IPS-18a (cell line): ENCODE measurements at regions not wholly inside any gene's neighbourhood (a gene's known extent, or its start where the extent isn't known, plus 50 kb on each side); places are given as distances from the start of the nearest gene placed in this dataset.
"Not testable (repeated sequence)": the region's sequence is repeated elsewhere in the genome, so short reads cannot be mapped to it uniquely, and the experiment has no call there.

Experiments
- H3K27ac ChIP-seq: one replicate; pipeline ENCODE4 v1.5.1; 2013; ENCODE audit warnings: low read length
- H3K27me3 ChIP-seq: one replicate; pipeline ENCODE4 v1.6.1; 2013; ENCODE audit warnings: mild to moderate bottlenecking, low read length; ENCODE audit not compliant: control insufficient read depth, insufficient read depth
- H3K36me3 ChIP-seq: one replicate; pipeline ENCODE4 v1.6.1; 2013; ENCODE audit warnings: low read depth, low read length; ENCODE audit not compliant: control insufficient read depth
- H3K4me1 ChIP-seq: one replicate; pipeline ENCODE4 v1.6.1; 2013; ENCODE audit warnings: low read depth, low read length; ENCODE audit not compliant: control insufficient read depth
- H3K4me3 ChIP-seq: one replicate; pipeline ENCODE4 v1.5.1; 2013; ENCODE audit warnings: low read length
- H3K9ac ChIP-seq: one replicate; pipeline ENCODE4 v1.6.1; 2013; ENCODE audit warnings: mild to moderate bottlenecking, low read length, moderate library complexity
- H3K9me3 ChIP-seq: one replicate; pipeline ENCODE4 v1.6.1; 2013; ENCODE audit warnings: low read depth, low read length; ENCODE audit not compliant: control insufficient read depth

DNA sequence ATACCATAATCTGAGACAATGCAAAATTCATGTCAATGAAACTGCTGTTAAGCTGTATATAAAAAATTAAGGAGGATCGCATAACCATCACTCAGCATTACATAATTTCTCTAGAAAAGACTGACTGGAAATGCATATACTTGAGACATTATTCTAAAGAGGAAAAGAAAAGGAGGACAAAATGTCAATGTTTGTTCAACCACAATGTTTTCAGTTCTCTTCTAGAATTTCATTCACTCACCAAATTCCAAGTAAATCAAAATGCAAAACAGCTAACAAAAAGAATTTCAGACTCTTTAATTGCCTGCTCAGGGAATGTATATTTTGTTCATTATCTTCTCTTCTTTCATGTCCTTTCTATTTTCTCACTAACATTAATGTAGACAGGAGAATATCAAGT is 106.2 kb upstream of the CCDC28A start:
- Histone ChIP-seq H3K27me3 (no peaks in the 10 kb centered on the region), H3K36me3 (no peaks in the 10 kb centered on the region), H3K4me3 (no peak overlapping the region), H3K4me1 (peaks cover 4% of the 10 kb centered on the region), H3K27ac (no peak overlapping the region), H3K9ac (no peak overlapping the region), H3K9me3 (no peaks in the 10 kb centered on the region)

DNA sequence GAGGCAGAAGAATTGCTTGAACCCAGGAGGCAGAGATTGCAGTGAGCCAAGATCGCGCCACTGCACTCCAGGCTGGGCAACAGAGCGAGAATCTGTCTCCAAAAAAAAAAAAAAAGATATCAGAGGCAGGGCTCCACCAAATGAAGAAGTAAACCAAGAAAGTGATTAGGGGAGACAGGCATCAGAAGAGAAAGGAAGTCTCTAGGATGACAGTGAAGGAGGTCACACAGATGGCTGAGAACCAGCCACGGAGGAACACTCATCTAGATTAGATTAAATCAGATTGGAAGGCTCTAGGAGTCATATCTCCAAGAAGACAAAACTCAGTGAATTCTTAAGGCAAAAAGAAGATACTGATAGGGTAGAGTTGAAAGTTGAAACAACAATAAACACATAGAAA is 102.2 kb upstream of the CCDC28A start:
- H3K9ac ChIP-seq, result no peak overlapping the region
- no peaks in the 10 kb centered on the region for H3K9me3 ChIP-seq
- no peak overlapping the region for H3K4me3 ChIP-seq
- H3K4me1 ChIP-seq, result peaks cover 4% of the 10 kb centered on the region
- no peak overlapping the region for H3K27ac ChIP-seq
- H3K27me3 ChIP-seq, result no peaks in the 10 kb centered on the region
- H3K36me3 ChIP-seq, result no peaks in the 10 kb centered on the region

DNA sequence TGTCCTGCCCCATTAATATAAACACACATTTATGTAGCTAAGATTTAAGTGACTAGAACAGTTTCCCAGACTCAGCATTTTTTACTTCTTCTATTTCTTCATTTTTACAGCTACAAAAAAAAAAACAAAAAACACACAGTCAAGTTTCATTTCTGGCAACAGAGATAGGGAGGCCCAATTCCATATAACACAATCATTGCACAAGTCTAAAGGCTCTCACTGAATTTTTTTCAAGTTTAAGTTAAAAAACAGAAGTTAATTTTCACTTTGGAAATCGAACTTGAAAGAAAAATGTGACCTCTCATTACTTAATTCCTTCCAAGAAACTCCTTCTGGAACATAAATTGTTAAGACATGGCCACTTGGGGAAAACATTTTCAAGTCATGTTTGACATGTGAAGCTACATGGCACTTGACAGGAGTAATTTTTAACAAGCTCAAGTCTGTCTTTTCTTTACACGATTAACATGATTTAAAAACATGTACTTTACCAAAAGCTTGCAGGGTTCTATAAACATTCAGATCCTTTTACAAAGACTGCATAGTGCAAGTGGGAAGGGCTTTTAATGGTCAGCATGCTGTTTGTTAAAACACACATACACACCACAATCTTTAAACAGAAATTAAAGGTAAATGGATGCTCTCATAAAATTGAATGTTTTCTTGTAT is 100.1 kb upstream of the CCDC28A start:
- Histone ChIP-seq H3K27ac (no peak overlapping the region), H3K9me3 (no peaks in the 10 kb centered on the region), H3K4me1 (peaks cover 4% of the 10 kb centered on the region), H3K36me3 (no peaks in the 10 kb centered on the region), H3K9ac (no peak overlapping the region), H3K27me3 (no peaks in the 10 kb centered on the region), H3K4me3 (no peak overlapping the region)

GRCh38 chr6:138674444-138674843 is 99.1 kb upstream of the CCDC28A start:
- not testable (repeated sequence) for H3K9me3 ChIP-seq, H3K4me3 ChIP-seq, H3K36me3 ChIP-seq, H3K27ac ChIP-seq, H3K9ac ChIP-seq, H3K27me3 ChIP-seq, H3K4me1 ChIP-seq

DNA sequence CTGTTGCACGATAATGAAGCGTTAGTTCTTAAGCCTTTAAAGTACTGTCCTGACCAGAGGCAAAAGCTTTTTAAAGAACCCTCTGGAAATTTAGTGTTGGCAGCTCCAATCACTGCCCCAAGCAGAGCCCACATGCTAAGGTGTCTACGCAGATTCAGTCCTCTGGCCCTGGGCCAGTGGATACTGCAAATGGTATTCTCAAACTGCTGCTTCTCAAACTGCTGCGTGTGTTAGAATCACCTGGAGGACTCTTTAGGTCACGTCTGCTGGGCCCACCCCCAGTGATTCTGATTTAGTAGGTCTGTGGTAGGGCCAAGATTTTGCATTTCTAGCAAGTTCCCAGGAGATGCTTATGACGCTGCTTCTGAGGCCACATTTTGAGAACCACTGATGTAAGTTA is 96.0 kb upstream of the CCDC28A start:
- H3K9ac ChIP-seq, result no peak overlapping the region
- H3K9me3 ChIP-seq, result no peaks in the 10 kb centered on the region
- no peaks in the 10 kb centered on the region for H3K27me3 ChIP-seq
- no peaks in the 10 kb centered on the region for H3K4me1 ChIP-seq
- no peak overlapping the region for H3K27ac ChIP-seq
- H3K4me3 ChIP-seq, result no peak overlapping the region
- no peaks in the 10 kb centered on the region for H3K36me3 ChIP-seq

- no peaks in the 10 kb centered on the region for H3K27me3 ChIP-seq
- no peak overlapping the region for H3K27ac ChIP-seq
- H3K4me1 ChIP-seq, result no peaks in the 10 kb centered on the region
- no peaks in the 10 kb centered on the region for H3K9me3 ChIP-seq
- no peak overlapping the region for H3K4me3 ChIP-seq
- no peak overlapping the region for H3K9ac ChIP-seq
- no peaks in the 10 kb centered on the region for H3K36me3 ChIP-seq
These were observed 95.4 kb upstream of the CCDC28A start for GRCh38 chr6:138678168-138678567.

DNA sequence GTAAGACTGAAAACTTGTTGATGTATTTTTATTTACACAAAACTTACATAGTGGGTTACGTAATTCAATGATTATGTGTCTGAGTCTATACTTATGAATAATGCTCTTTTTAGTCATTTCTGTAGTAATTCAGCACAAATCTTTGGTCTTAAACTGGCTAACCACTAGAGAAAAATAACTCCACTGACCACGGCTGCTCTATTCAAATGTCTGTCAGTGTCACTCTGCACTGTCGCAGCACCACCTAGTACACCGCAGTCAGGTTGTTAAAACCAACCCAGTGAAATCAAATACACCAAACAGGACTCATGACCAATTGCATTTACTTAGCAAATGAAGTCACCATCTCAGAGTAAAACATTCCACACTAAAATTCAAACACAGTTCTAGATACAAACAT is 93.5 kb upstream of the CCDC28A start:
- no peaks in the 10 kb centered on the region for H3K36me3 ChIP-seq
- H3K4me3 ChIP-seq, result no peak overlapping the region
- H3K27ac ChIP-seq, result no peak overlapping the region
- H3K4me1 ChIP-seq, result no peaks in the 10 kb centered on the region
- no peaks in the 10 kb centered on the region for H3K27me3 ChIP-seq
- H3K9ac ChIP-seq, result no peak overlapping the region
- no peaks in the 10 kb centered on the region for H3K9me3 ChIP-seq

GRCh38 chr6:138681627-138682026 is 91.9 kb upstream of the CCDC28A start:
- Histone ChIP-seq H3K9me3 (no peaks in the 10 kb centered on the region), H3K27me3 (no peaks in the 10 kb centered on the region), H3K4me3 (no peak overlapping the region), H3K27ac (no peak overlapping the region), H3K4me1 (no peaks in the 10 kb centered on the region), H3K9ac (no peak overlapping the region), H3K36me3 (no peaks in the 10 kb centered on the region)

- H3K9me3 ChIP-seq, result no peaks in the 10 kb centered on the region
- H3K9ac ChIP-seq, result no peak overlapping the region
- no peaks in the 10 kb centered on the region for H3K27me3 ChIP-seq
- H3K4me1 ChIP-seq, result no peaks in the 10 kb centered on the region
- H3K4me3 ChIP-seq, result no peak overlapping the region
- no peak overlapping the region for H3K27ac ChIP-seq
- H3K36me3 ChIP-seq, result no peaks in the 10 kb centered on the region
These were observed 90.7 kb upstream of the CCDC28A start for GRCh38 chr6:138682704-138683527.

- H3K4me3 ChIP-seq, result no peak overlapping the region
- H3K36me3 ChIP-seq, result no peaks in the 10 kb centered on the region
- H3K27me3 ChIP-seq, result no peaks in the 10 kb centered on the region
- no peak overlapping the region for H3K27ac ChIP-seq
- H3K4me1 ChIP-seq, result no peaks in the 10 kb centered on the region
- H3K9me3 ChIP-seq, result no peaks in the 10 kb centered on the region
- no peak overlapping the region for H3K9ac ChIP-seq
These were observed 88.3 kb upstream of the CCDC28A start for GRCh38 chr6:138685257-138685656.

DNA sequence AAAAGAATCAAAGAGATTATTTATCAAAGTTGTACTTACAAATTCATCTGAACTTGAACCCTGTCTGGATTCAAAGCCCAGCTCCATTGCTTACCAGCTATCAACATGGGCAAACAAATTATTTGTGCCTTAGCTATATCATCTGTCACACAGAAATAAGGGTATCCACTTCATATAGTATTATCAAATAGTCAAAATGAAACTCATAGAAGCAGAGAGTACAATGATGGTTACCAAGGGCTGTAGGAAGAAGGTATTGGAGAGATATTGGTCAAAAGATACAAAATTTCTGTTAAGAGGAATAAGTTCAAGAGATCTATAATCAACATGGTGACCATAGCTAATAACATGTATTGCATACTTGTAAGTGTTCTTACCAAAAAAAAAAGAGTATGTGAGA is 87.8 kb upstream of the CCDC28A start:
- no peaks in the 10 kb centered on the region for H3K4me1 ChIP-seq
- H3K9ac ChIP-seq, result no peak overlapping the region
- H3K4me3 ChIP-seq, result no peak overlapping the region
- H3K36me3 ChIP-seq, result no peaks in the 10 kb centered on the region
- H3K9me3 ChIP-seq, result no peaks in the 10 kb centered on the region
- no peaks in the 10 kb centered on the region for H3K27me3 ChIP-seq
- no peak overlapping the region for H3K27ac ChIP-seq

DNA sequence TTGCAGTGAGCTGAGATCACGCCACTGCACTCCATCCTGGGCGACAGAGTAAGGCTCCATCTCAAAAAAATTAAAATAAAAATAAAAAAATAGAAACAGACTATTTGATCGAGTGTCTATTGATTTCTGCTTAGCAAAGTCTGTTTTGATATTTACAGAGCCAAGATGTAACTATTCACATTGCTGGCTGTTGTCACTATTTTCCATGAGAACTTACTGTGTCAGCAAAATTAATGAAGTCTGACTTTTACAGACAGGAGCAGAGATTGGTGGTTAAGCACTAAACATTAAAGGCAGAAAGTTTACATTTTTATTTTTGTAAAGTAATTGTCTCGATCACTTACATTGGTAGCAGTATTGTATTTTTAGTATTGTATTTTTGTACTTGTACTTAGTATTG is 85.0 kb upstream of the CCDC28A start:
- Histone ChIP-seq H3K4me1 (peaks cover 9% of the 10 kb centered on the region), H3K27me3 (peaks cover 10% of the 10 kb centered on the region), H3K4me3 (no peak overlapping the region), H3K9me3 (no peaks in the 10 kb centered on the region), H3K9ac (no peak overlapping the region), H3K27ac (no peak overlapping the region), H3K36me3 (no peaks in the 10 kb centered on the region)
